ENCODE measurements at regions not wholly inside any gene's neighbourhood (a gene's known extent, or its start where the extent isn't known, plus 50 kb on each side); places are given as distances from the start of the nearest gene placed in this dataset.
"Not testable (repeated sequence)": the region's sequence is repeated elsewhere in the genome, so short reads cannot be mapped to it uniquely, and the experiment has no call there.

GRCh38 chr4:3588517-3589194 lies 56.4 kb upstream of the LRPAP1 start:
- not testable (repeated sequence) for TF ChIP-seq CTCF (IDR thresholded peaks at IDR 0.05); POLR2A (IDR thresholded peaks at IDR 0.05; ENCODE audit: low read depth)
